ENCODE measurements at regions not wholly inside any gene's neighbourhood (a gene's known extent, or its start where the extent isn't known, plus 50 kb on each side); places are given as distances from the start of the nearest gene placed in this dataset.

- no peak for TF ChIP-seq CTCF (conservative IDR thresholded peaks at IDR 0.05 in 1 of 2, IDR thresholded peaks at IDR 0.05 in 1 of 2; ENCODE audit: extremely low read depth in 1 of 2, insufficient read depth in 1 of 2, low read depth in 1 of 2, low read length in 2 of 2)
- no peak for TF ChIP-seq EZH2 (IDR thresholded peaks at IDR 0.05; ENCODE audit: borderline replicate concordance, low read length)
Measured at GRCh38 chr20:48393311-48393685, 434.5 kb downstream of the PREX1 start.

All from mammary epithelial cell (primary cell).